Neural cell (in vitro differentiated cells): ENCODE measurements at regions not wholly inside any gene's neighbourhood (a gene's known extent, or its start where the extent isn't known, plus 50 kb on each side); places are given as distances from the start of the nearest gene placed in this dataset.

Source experiments
- CTCF ChIP-seq: fragments of 450-650 bp; IDR thresholded peaks from 2 replicates; pipeline ENCODE4 v1.5.1; 2014; ENCODE audit warnings: antibody characterized with exemption, mild to moderate bottlenecking, moderate library complexity; ENCODE audit not compliant: poor library complexity, severe bottlenecking
- EP300 ChIP-seq: fragments of 450-650 bp; conservative IDR thresholded peaks from 2 replicates; pipeline ENCODE4 v1.6.1; 2014; ENCODE audit warnings: antibody characterized with exemption, mild to moderate bottlenecking, moderate library complexity; ENCODE audit not compliant: poor library complexity, severe bottlenecking
- EZH2 ChIP-seq: fragments of 200-600, 300-800 bp; shearing (Covaris generic), sonication (generic); IDR thresholded peaks from 2 replicates; pipeline ENCODE4 v1.6.1; 2014; ENCODE audit warnings: antibody characterized with exemption, low read length, borderline replicate concordance, mild to moderate bottlenecking; ENCODE audit not compliant: insufficient read depth, poor library complexity, severe bottlenecking
- POLR2AphosphoS5 ChIP-seq: IDR thresholded peaks from 2 replicates; pipeline ENCODE4 v1.6.1; 2012
- RAD21 ChIP-seq: fragments of 450-650 bp; conservative IDR thresholded peaks from 2 replicates; pipeline ENCODE4 v1.6.1; 2014; ENCODE audit warnings: antibody characterized with exemption, mild to moderate bottlenecking, moderate library complexity
- TAF1 ChIP-seq: IDR thresholded peaks from 2 replicates; pipeline ENCODE4 v1.6.1; 2012; ENCODE audit warnings: low read depth

- no peak for TF ChIP-seq EP300
- TF ChIP-seq CTCF, result no peak
- no peak for TF ChIP-seq POLR2AphosphoS5
- TF ChIP-seq EZH2, result no peak
- no peak for TF ChIP-seq TAF1
- TF ChIP-seq RAD21, result no peak
Measured at GRCh38 chr16:7763111-7763510, 430.5 kb downstream of the RBFOX1 start.
